ENCODE measurements at regions not wholly inside any gene's neighbourhood (a gene's known extent, or its start where the extent isn't known, plus 50 kb on each side); places are given as distances from the start of the nearest gene placed in this dataset.

- Histone ChIP-seq H3K27ac (no peak overlapping the region), H3K9me3 (no peaks in the 10 kb centered on the region), H3K36me3 (no peaks in the 10 kb centered on the region), H3K4me1 (no peaks in the 10 kb centered on the region), H3K27me3 (no peaks in the 10 kb centered on the region), H3K4me3 (no peak overlapping the region)
- intact Hi-C loops (cut with DNase I) = no loop called here
- no peak for DNase-seq
- no peak for TF ChIP-seq POLR2A (IDR thresholded peaks at IDR 0.05)
- no peak for TF ChIP-seq POLR2AphosphoS5 (IDR thresholded peaks at IDR 0.05)
- TF ChIP-seq CTCF (IDR thresholded peaks at IDR 0.05) = no peak
- no peak for TF ChIP-seq EP300 (IDR thresholded peaks at IDR 0.05)
Observed at GRCh38 chr5:125750861-125751186, 672.4 kb upstream of the GRAMD2B start.

- H3K4me3 ChIP-seq = no peak overlapping the region
- no peak for DNase-seq
- 47 to 94% methylated on average over 2 of the region's 2 CpGs for WGBS, 2 donors
- intact Hi-C loops (cut with DNase I) = no loop called here
- H3K4me1 ChIP-seq = no peaks in the 10 kb centered on the region
- no peaks in the 10 kb centered on the region for H3K27me3 ChIP-seq
- H3K36me3 ChIP-seq = no peaks in the 10 kb centered on the region
- no peak overlapping the region for H3K27ac ChIP-seq
- peaks cover 0 to 6% (median 0%) of the 10 kb centered on the region in 4 donors for H3K9me3 ChIP-seq
- TF ChIP-seq POLR2A (IDR thresholded peaks at IDR 0.05) = no peak
- TF ChIP-seq CTCF (IDR thresholded peaks at IDR 0.05) = no peak
- TF ChIP-seq EP300 (IDR thresholded peaks at IDR 0.05) = no peak
- no peak for TF ChIP-seq POLR2AphosphoS5 (IDR thresholded peaks at IDR 0.05)
Observed at GRCh38 chr5:125756456-125756855, 666.8 kb upstream of the GRAMD2B start.

GRCh38 chr5:125766706-125767105, 656.5 kb upstream of the GRAMD2B start:
- H3K4me1 ChIP-seq = no peaks in the 10 kb centered on the region

GRCh38 chr5:125775896-125776295, 647.3 kb upstream of the GRAMD2B start:
- Histone ChIP-seq H3K4me3 (no peak overlapping the region), H3K4me1 (no peaks in the 10 kb centered on the region), H3K27ac (no peak overlapping the region), H3K36me3 (no peaks in the 10 kb centered on the region), H3K9me3 (no peaks in the 10 kb centered on the region), H3K27me3 (no peaks in the 10 kb centered on the region)
- 98 to 100% methylated on average over 1 of the region's 1 CpG for WGBS, 2 donors
- no peak for TF ChIP-seq POLR2A (IDR thresholded peaks at IDR 0.05)
- TF ChIP-seq EP300 (IDR thresholded peaks at IDR 0.05) = no peak
- TF ChIP-seq CTCF (IDR thresholded peaks at IDR 0.05) = no peak
- no peak for TF ChIP-seq POLR2AphosphoS5 (IDR thresholded peaks at IDR 0.05)
- intact Hi-C loops (cut with DNase I) = no loop called here
- DNase-seq = no peak

More at GRCh38 chr5:125766706-125767105, 656.5 kb upstream of the GRAMD2B start:
- Histone ChIP-seq H3K27ac (no peak overlapping the region), H3K9me3 (no peaks in the 10 kb centered on the region), H3K36me3 (no peaks in the 10 kb centered on the region), H3K4me3 (no peak overlapping the region), H3K27me3 (no peaks in the 10 kb centered on the region)
- 87 to 88% methylated on average over 1 of the region's 1 CpG for WGBS, 2 donors
- DNase-seq = no peak
- no peak for TF ChIP-seq EP300 (IDR thresholded peaks at IDR 0.05)
- TF ChIP-seq CTCF (IDR thresholded peaks at IDR 0.05) = no peak
- no peak for TF ChIP-seq POLR2AphosphoS5 (IDR thresholded peaks at IDR 0.05)
- no peak for TF ChIP-seq POLR2A (IDR thresholded peaks at IDR 0.05)
- intact Hi-C loops (cut with DNase I) = no loop called here

GRCh38 chr5:125776656-125777139, 646.5 kb upstream of the GRAMD2B start:
- no peaks in the 10 kb centered on the region for H3K36me3 ChIP-seq
- intact Hi-C loops (cut with DNase I) = no loop called here
- no peak for DNase-seq
- TF ChIP-seq POLR2A (IDR thresholded peaks at IDR 0.05) (no peak), CTCF (IDR thresholded peaks at IDR 0.05) (no peak), POLR2AphosphoS5 (IDR thresholded peaks at IDR 0.05) (no peak), EP300 (IDR thresholded peaks at IDR 0.05) (no peak)
- H3K4me1 ChIP-seq = no peaks in the 10 kb centered on the region
- no peaks in the 10 kb centered on the region for H3K9me3 ChIP-seq
- 91 to 94% methylated on average over 3 of the region's 3 CpGs for WGBS, 2 donors
- H3K27me3 ChIP-seq = no peaks in the 10 kb centered on the region
- no peak overlapping the region for H3K4me3 ChIP-seq
- no peak overlapping the region for H3K27ac ChIP-seq

Measured in sigmoid colon (tissue), 6 donors.